ENCODE measurements at regions not wholly inside any gene's neighbourhood (a gene's known extent, or its start where the extent isn't known, plus 50 kb on each side); places are given as distances from the start of the nearest gene placed in this dataset.

GRCh38 chr1:239538239-239538988 is 152.0 kb downstream of the CHRM3 start:
- Mint-ChIP-seq H3K36me3 (no peaks in the 10 kb centered on the region), H3K9me3 (no peaks in the 10 kb centered on the region), H3K27me3 (no peaks in the 10 kb centered on the region), H3K27ac (no peak overlapping the region), H3K4me1 (no peaks in the 10 kb centered on the region), H3K4me3 (no peak overlapping the region)
- H3K4me1 ChIP-seq (ENCODE audit: insufficient read depth, low read length), result no peaks in the 10 kb centered on the region
- no peak overlapping the region for H3K4me3 ChIP-seq (ENCODE audit: low read length in 2 of 2)
- ChIA-PET CTCF (ENCODE audit: partially characterized antibody) (no interaction called here), POLR2A (ENCODE audit: partially characterized antibody) (no interaction called here)
- no peak for DNase-seq
- intact Hi-C loops (cut with micrococcal nuclease), result no loop called here
- H3K9me3 ChIP-seq (ENCODE audit: control insufficient read depth in 1 of 2, low read length in 2 of 2), result no peaks in the 10 kb centered on the region
- no peaks in the 10 kb centered on the region for H3K36me3 ChIP-seq (ENCODE audit: insufficient read depth, low read length)
- no peaks in the 10 kb centered on the region for H3K27me3 ChIP-seq (ENCODE audit: insufficient read depth, low read length)
- H3K27ac ChIP-seq (ENCODE audit: low read depth, low read length), result no peak overlapping the region

DNA sequence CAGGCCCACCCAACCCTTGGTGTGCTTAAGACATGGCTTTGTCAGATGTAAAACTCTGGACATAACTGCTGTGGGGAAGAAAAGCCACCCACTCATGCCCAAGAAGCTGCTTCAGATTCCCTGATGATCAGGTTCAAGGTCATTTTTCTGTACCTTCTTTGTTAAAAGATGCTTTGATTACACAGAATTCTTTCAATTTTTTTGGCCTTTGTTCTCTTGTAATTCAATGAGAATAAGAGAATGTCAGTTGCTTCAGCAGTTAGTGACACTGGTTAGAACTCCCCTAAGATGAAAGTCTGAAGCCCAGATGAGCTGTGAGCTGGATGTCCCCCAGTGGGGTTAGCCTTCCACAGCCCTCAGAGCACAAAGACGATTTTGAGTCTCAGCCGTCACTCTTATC is 152.7 kb downstream of the CHRM3 start:
- Histone ChIP-seq H3K36me3 (ENCODE audit: insufficient read depth, low read length) (no peaks in the 10 kb centered on the region), H3K4me3 (ENCODE audit: low read length in 2 of 2) (no peak overlapping the region), H3K4me1 (ENCODE audit: insufficient read depth, low read length) (no peaks in the 10 kb centered on the region), H3K27me3 (ENCODE audit: insufficient read depth, low read length) (no peaks in the 10 kb centered on the region), H3K27ac (ENCODE audit: low read depth, low read length) (no peak overlapping the region), H3K9me3 (ENCODE audit: control insufficient read depth in 1 of 2, low read length in 2 of 2) (no peaks in the 10 kb centered on the region)
- H3K36me3 Mint-ChIP-seq, result no peaks in the 10 kb centered on the region
- no peaks in the 10 kb centered on the region for H3K27me3 Mint-ChIP-seq
- no peaks in the 10 kb centered on the region for H3K4me1 Mint-ChIP-seq
- no peak for DNase-seq
- H3K27ac Mint-ChIP-seq, result no peak overlapping the region
- no peaks in the 10 kb centered on the region for H3K9me3 Mint-ChIP-seq
- CTCF ChIA-PET (ENCODE audit: partially characterized antibody), result no interaction called here
- intact Hi-C loops (cut with micrococcal nuclease), result no loop called here
- POLR2A ChIA-PET (ENCODE audit: partially characterized antibody), result no interaction called here
- no peak overlapping the region for H3K4me3 Mint-ChIP-seq

DNA sequence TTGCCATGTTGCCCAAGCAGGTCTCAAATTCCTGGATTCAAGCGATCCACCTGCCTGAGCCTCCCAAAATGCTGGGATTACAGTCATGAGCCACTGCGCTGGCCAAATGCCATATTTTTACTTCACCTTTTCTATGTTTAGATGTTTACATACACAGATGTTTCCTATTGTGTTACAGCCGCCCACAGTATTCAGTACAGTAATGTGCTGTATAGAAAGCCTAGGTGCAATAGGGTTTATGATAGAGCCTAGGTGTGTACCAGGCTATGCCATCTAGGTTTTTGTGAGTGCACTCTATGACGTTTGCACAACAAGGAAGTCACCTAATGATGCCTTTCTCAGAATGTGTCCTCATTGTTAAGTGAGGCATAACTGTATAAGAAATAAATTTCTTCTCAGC is 153.4 kb downstream of the CHRM3 start:
- Mint-ChIP-seq H3K36me3 (no peaks in the 10 kb centered on the region), H3K9me3 (no peaks in the 10 kb centered on the region), H3K27ac (no peak overlapping the region), H3K27me3 (no peaks in the 10 kb centered on the region), H3K4me1 (no peaks in the 10 kb centered on the region), H3K4me3 (no peak overlapping the region)
- ChIA-PET POLR2A (ENCODE audit: partially characterized antibody) (no interaction called here), CTCF (ENCODE audit: partially characterized antibody) (no interaction called here)
- Histone ChIP-seq H3K27ac (ENCODE audit: low read depth, low read length) (no peak overlapping the region), H3K36me3 (ENCODE audit: insufficient read depth, low read length) (no peaks in the 10 kb centered on the region), H3K4me1 (ENCODE audit: insufficient read depth, low read length) (no peaks in the 10 kb centered on the region), H3K4me3 (ENCODE audit: low read length in 2 of 2) (no peak overlapping the region), H3K9me3 (ENCODE audit: control insufficient read depth in 1 of 2, low read length in 2 of 2) (no peaks in the 10 kb centered on the region), H3K27me3 (ENCODE audit: insufficient read depth, low read length) (no peaks in the 10 kb centered on the region)
- no peak for DNase-seq
- intact Hi-C loops (cut with micrococcal nuclease), result no loop called here

GRCh38 chr1:239543873-239544272 is 157.5 kb downstream of the CHRM3 start:
- Histone ChIP-seq H3K4me3 (ENCODE audit: low read length in 2 of 2) (no peak overlapping the region), H3K4me1 (ENCODE audit: insufficient read depth, low read length) (peaks cover 7% of the 10 kb centered on the region), H3K9me3 (ENCODE audit: control insufficient read depth in 1 of 2, low read length in 2 of 2) (no peaks in the 10 kb centered on the region), H3K27me3 (ENCODE audit: insufficient read depth, low read length) (no peaks in the 10 kb centered on the region), H3K27ac (ENCODE audit: low read depth, low read length) (no peak overlapping the region), H3K36me3 (ENCODE audit: insufficient read depth, low read length) (no peaks in the 10 kb centered on the region)
- ChIA-PET POLR2A (ENCODE audit: partially characterized antibody) (no interaction called here), CTCF (ENCODE audit: partially characterized antibody) (no interaction called here)
- intact Hi-C loops (cut with micrococcal nuclease), result no loop called here
- H3K4me1 Mint-ChIP-seq, result peaks cover 13 to 20% (median 17%) of the 10 kb centered on the region in 4 donors
- H3K27me3 Mint-ChIP-seq, result no peaks in the 10 kb centered on the region
- DNase-seq, result no peak
- peaks cover 5 to 9% of the 10 kb centered on the region in 2 donors for H3K36me3 Mint-ChIP-seq
- H3K9me3 Mint-ChIP-seq, result peaks cover 0 to 5% (median 4%) of the 10 kb centered on the region in 8 donors
- no peak overlapping the region for H3K27ac Mint-ChIP-seq
- no peak overlapping the region for H3K4me3 Mint-ChIP-seq

DNA sequence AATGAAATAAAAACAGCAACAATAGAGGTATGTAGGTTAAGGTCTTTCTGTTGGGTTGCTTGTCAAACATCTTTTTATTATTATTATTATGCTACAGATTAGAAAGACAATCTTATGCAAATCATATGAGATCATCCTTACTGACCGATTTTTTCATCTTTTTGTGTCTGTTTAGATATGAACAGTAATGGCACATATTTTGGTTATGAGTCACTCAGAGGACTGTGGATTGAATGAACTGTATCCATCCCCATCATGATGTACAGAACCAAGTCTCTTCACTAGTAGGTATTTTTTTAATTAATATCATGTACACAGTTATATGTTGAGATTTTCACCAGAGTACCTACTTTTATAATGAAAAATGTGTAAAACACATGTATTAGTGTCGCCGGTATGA is 159.1 kb downstream of the CHRM3 start:
- peaks cover 16 to 22% (median 17%) of the 10 kb centered on the region in 4 donors for H3K4me1 Mint-ChIP-seq
- CTCF ChIA-PET (ENCODE audit: partially characterized antibody), result no interaction called here
- H3K27me3 Mint-ChIP-seq, result no peaks in the 10 kb centered on the region
- POLR2A ChIA-PET (ENCODE audit: partially characterized antibody), result no interaction called here
- Histone ChIP-seq H3K4me1 (ENCODE audit: insufficient read depth, low read length) (peaks cover 7% of the 10 kb centered on the region), H3K4me3 (ENCODE audit: low read length in 2 of 2) (no peak overlapping the region), H3K36me3 (ENCODE audit: insufficient read depth, low read length) (no peaks in the 10 kb centered on the region), H3K9me3 (ENCODE audit: control insufficient read depth in 1 of 2, low read length in 2 of 2) (no peaks in the 10 kb centered on the region), H3K27ac (ENCODE audit: low read depth, low read length) (no peak overlapping the region), H3K27me3 (ENCODE audit: insufficient read depth, low read length) (no peaks in the 10 kb centered on the region)
- intact Hi-C loops (cut with micrococcal nuclease), result loop anchor here (5.0 kb wide), 1 partner anchor 177 kb away; no protein-coding TSS in a partner anchor
- peaks cover 7 to 17% of the 10 kb centered on the region in 2 donors for H3K36me3 Mint-ChIP-seq
- no peak overlapping the region for H3K27ac Mint-ChIP-seq
- no peak overlapping the region for H3K4me3 Mint-ChIP-seq
- peaks cover 0 to 13% (median 7%) of the 10 kb centered on the region in 8 donors for H3K9me3 Mint-ChIP-seq
- DNase-seq, result no peak

DNA sequence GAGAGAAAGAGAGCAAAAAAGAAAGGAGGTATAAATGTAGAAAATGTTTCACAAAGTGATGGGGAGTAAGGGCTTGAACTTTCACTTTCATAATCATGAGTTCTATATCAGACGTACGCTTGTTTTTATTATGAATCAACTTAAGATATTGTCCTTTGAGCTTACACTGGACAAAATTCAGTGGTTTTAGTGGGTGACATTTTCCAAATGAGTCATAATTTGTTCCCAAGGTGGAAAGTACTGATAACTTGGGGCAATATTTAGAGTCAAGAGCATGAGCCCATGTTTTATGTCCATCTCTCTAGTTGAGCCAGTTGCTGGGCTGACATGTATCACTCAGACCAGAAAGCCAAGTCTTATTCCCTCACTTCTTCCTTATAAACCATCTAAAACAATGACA is 161.6 kb downstream of the CHRM3 start:
- DNase-seq, result peak in 4 of 5 donors; percentile 11 to 26 (median 15)
- no peaks in the 10 kb centered on the region for H3K27me3 ChIP-seq (ENCODE audit: insufficient read depth, low read length)
- H3K4me3 Mint-ChIP-seq, result peak overlapping the region; percentile 76 to 87 (median 86)
- ChIA-PET POLR2A (ENCODE audit: partially characterized antibody) (interaction anchor here (1.3 kb wide), 1 partner anchor 171 kb away, joined by 6 read pairs; no protein-coding TSS in a partner anchor), CTCF (ENCODE audit: partially characterized antibody) (no interaction called here)
- peak overlapping the region; percentile 45 to 95 (median 89) for H3K27ac Mint-ChIP-seq
- H3K36me3 Mint-ChIP-seq, result peaks cover 7 to 17% of the 10 kb centered on the region in 2 donors
- H3K36me3 ChIP-seq (ENCODE audit: insufficient read depth, low read length), result no peaks in the 10 kb centered on the region
- no peaks in the 10 kb centered on the region for H3K9me3 ChIP-seq (ENCODE audit: control insufficient read depth in 1 of 2, low read length in 2 of 2)
- H3K27me3 Mint-ChIP-seq, result no peaks in the 10 kb centered on the region
- peak overlapping the region; percentile 7 to 37 for H3K4me3 ChIP-seq (ENCODE audit: low read length in 2 of 2)
- H3K9me3 Mint-ChIP-seq, result peaks cover 0 to 13% (median 7%) of the 10 kb centered on the region in 8 donors
- intact Hi-C loops (cut with micrococcal nuclease), result loop anchor here (5.0 kb wide), 1 partner anchor 174 kb away; no protein-coding TSS in a partner anchor
- H3K4me1 ChIP-seq (ENCODE audit: insufficient read depth, low read length), result peaks cover 7% of the 10 kb centered on the region
- peaks cover 16 to 22% (median 17%) of the 10 kb centered on the region in 4 donors for H3K4me1 Mint-ChIP-seq
- no peak overlapping the region for H3K27ac ChIP-seq (ENCODE audit: low read depth, low read length)

- peak overlapping the region in 1 of 7 donors; percentile 1 for H3K27ac Mint-ChIP-seq
- no peaks in the 10 kb centered on the region for H3K27me3 ChIP-seq (ENCODE audit: insufficient read depth, low read length)
- ChIA-PET CTCF (ENCODE audit: partially characterized antibody) (no interaction called here), POLR2A (ENCODE audit: partially characterized antibody) (no interaction called here)
- peak overlapping the region in 1 of 8 donors; percentile 22 for H3K4me3 Mint-ChIP-seq
- no peaks in the 10 kb centered on the region for H3K36me3 ChIP-seq (ENCODE audit: insufficient read depth, low read length)
- H3K27ac ChIP-seq (ENCODE audit: low read depth, low read length), result no peak overlapping the region
- no peak overlapping the region for H3K4me3 ChIP-seq (ENCODE audit: low read length in 2 of 2)
- H3K9me3 Mint-ChIP-seq, result peaks cover 0 to 13% (median 7%) of the 10 kb centered on the region in 8 donors
- H3K4me1 ChIP-seq (ENCODE audit: insufficient read depth, low read length), result peaks cover 7% of the 10 kb centered on the region
- intact Hi-C loops (cut with micrococcal nuclease), result no loop called here
- H3K9me3 ChIP-seq (ENCODE audit: control insufficient read depth in 1 of 2, low read length in 2 of 2), result no peaks in the 10 kb centered on the region
- H3K4me1 Mint-ChIP-seq, result peaks cover 16 to 22% (median 17%) of the 10 kb centered on the region in 4 donors
- H3K27me3 Mint-ChIP-seq, result no peaks in the 10 kb centered on the region
- peaks cover 7 to 17% of the 10 kb centered on the region in 2 donors for H3K36me3 Mint-ChIP-seq
- no peak for DNase-seq
These were observed 163.8 kb downstream of the CHRM3 start for GRCh38 chr1:239550178-239550577.

Data from CD4-positive, alpha-beta memory T cell (primary cell).